Heart right ventricle (tissue), 16 donors: ENCODE measurements at regions not wholly inside any gene's neighbourhood (a gene's known extent, or its start where the extent isn't known, plus 50 kb on each side); places are given as distances from the start of the nearest gene placed in this dataset.

ENCODE experiments used
- ATAC-seq, 8 donors: fragments of 200-7000 bp; cut with Tn5 transposase; one replicate each; pipeline ENCODE4 v1.9.1; 2020; ENCODE audit warnings: mild to moderate bottlenecking in 8 of 8, moderate library complexity in 8 of 8, moderate number of reproducible peaks in 1 of 8
- DNase-seq, 2 donors: peaks; one replicate each; pipeline ENCODE4 v3.0.0-alpha.2; 2020
- H3K27ac ChIP-seq, 10 donors: fragments of 200-600 bp; sonication (generic) in 2 of 10; one replicate each; pipeline versions ENCODE4 v1.5.0 to v1.8.0; 2020 to 2022; ENCODE audit warnings: mild to moderate bottlenecking in 3 of 10
- H3K27me3 ChIP-seq, 7 donors: fragments of 200-600 bp; one replicate each; pipeline ENCODE4 v1.8.0; 2021 to 2022; ENCODE audit warnings: mild to moderate bottlenecking in 2 of 7
- H3K36me3 ChIP-seq, 9 donors: fragments of 200-600 bp; sonication (generic) in 1 of 9; one replicate each; pipeline versions ENCODE4 v1.5.0 to v1.8.0; 2020 to 2022; ENCODE audit warnings: mild to moderate bottlenecking in 2 of 9
- H3K4me1 ChIP-seq, 9 donors: fragments of 200-600 bp; sonication (generic) in 1 of 9; one replicate each; pipeline versions ENCODE4 v1.5.0 to v1.8.0; 2020 to 2022; ENCODE audit warnings: mild to moderate bottlenecking in 4 of 9
- H3K4me3 ChIP-seq, 10 donors: fragments of 200-600 bp; sonication (generic) in 2 of 10; one replicate each; pipeline versions ENCODE4 v1.5.0 to v1.8.0; 2020 to 2022; ENCODE audit warnings: mild to moderate bottlenecking in 7 of 10, moderate library complexity in 2 of 10
- H3K9me3 ChIP-seq, 11 donors: fragments of 200-600 bp in 10 of 11; sonication (generic) in 2 of 11; one replicate each; pipeline versions ENCODE4 v1.5.0 to v1.8.0; 2013 to 2022; ENCODE audit warnings: mild to moderate bottlenecking in 2 of 11, control low read depth in 1 of 11, moderate library complexity in 1 of 11
- WGBS, 2 donors: extraction: QIAGEN DNeasy Blood & Tissue Kit; methylation state at CpG; one replicate each; pipeline ENCODE4 v1.1.7; 2013; ENCODE audit warnings: inconsistent platforms in 1 of 2; 5-methylcytosine and 5-hydroxymethylcytosine counted together
- intact Hi-C, 10 donors: fragments of 100-400 bp; cut with DNase I; formaldehyde crosslinking; loops; one replicate each; pipeline versions ENCODE4 v1.11.1 to v1.14.2; 2022
- TF ChIP-seq, protein P1 (sequence below), 9 donors: fragments of 200-600 bp; sonication (generic) in 2 of 9; IDR thresholded peaks; one replicate each; pipeline versions ENCODE4 v1.5.0 to v1.8.0; 2021 to 2022; ENCODE audit warnings: antibody characterized with exemption in 9 of 9, mild to moderate bottlenecking in 5 of 9, moderate library complexity in 1 of 9
- donor health status: Arrhythmogenic right ventricular cardiomyopathy.
- donor health status: ischemic (EF 13 %, LVEDD 7.1; RV severe dilation, severe dysfunction).
- donor health status: healthy with polysubstance abuse.
- donor health status: DM: no; HTN: yes; CAD: no.
- donor health status: DM: no; HTN: no; CAD: no.
- donor health status: ischemic (EF 25% LVEDD 6.9; RV normal size, moderate dysfunction).
- donor health status: ischemic (EF 25% LVEDD 5.7; RV mildly dilated, moderate dysfunction).
- donor health status: healthy.
- donor health status: DM: yes; HTN: yes; CAD: no.
- donor health status: Ischemic cardiomyopathy.
- donor health status: ischemic (EF 35%, LVEDD 5.7; RV mildly dilated, moderate dysfunction).
- donor health status: nonischemic (EF 11% LVEDD 7.7; RV severe dilation, severe dysfunction).
- donor health status: DM: yes; HTN: yes; CAD: no.
- donor health status: PGD.
- donor health status: ischemic (EF 29% LVEDD 5.4; RV normal size, mild dysfunction).
- donor health status: nonischemic (EF 23%, LVEDD 6.1; RV moderate dilation, normal function).

- no peak overlapping the region for H3K4me3 ChIP-seq
- TF ChIP-seq, protein P1, sequence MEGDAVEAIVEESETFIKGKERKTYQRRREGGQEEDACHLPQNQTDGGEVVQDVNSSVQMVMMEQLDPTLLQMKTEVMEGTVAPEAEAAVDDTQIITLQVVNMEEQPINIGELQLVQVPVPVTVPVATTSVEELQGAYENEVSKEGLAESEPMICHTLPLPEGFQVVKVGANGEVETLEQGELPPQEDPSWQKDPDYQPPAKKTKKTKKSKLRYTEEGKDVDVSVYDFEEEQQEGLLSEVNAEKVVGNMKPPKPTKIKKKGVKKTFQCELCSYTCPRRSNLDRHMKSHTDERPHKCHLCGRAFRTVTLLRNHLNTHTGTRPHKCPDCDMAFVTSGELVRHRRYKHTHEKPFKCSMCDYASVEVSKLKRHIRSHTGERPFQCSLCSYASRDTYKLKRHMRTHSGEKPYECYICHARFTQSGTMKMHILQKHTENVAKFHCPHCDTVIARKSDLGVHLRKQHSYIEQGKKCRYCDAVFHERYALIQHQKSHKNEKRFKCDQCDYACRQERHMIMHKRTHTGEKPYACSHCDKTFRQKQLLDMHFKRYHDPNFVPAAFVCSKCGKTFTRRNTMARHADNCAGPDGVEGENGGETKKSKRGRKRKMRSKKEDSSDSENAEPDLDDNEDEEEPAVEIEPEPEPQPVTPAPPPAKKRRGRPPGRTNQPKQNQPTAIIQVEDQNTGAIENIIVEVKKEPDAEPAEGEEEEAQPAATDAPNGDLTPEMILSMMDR (IDR thresholded peaks at IDR 0.05) = peak; percentile 45 to 82 (median 71)
- peaks cover 0 to 8% (median 0%) of the 10 kb centered on the region in 9 donors for H3K4me1 ChIP-seq
- peaks cover 0 to 7% (median 0%) of the 10 kb centered on the region in 7 donors for H3K27me3 ChIP-seq
- no peaks in the 10 kb centered on the region for H3K36me3 ChIP-seq
- 39 to 43% methylated on average over 7 of the region's 7 CpGs for WGBS, 2 donors
- no peak overlapping the region for H3K27ac ChIP-seq
- H3K9me3 ChIP-seq = no peaks in the 10 kb centered on the region
- intact Hi-C loops = loop anchor here in 5 of 10 donors (5.0 to 10.0 kb wide), 6 partner anchors 418 to 1138 kb away; partner anchors contain the start of genes PTHLH (in 3 of the 5) and CCDC91 (in 1 of the 5)
- DNase-seq (peak; percentile 10 to 55), ATAC-seq (peak in 5 of 8 donors; percentile 46 to 83 (median 74))
These were observed 276.3 kb upstream of the FAR2 start for GRCh38 chr12:28872654-28873268.

DNA sequence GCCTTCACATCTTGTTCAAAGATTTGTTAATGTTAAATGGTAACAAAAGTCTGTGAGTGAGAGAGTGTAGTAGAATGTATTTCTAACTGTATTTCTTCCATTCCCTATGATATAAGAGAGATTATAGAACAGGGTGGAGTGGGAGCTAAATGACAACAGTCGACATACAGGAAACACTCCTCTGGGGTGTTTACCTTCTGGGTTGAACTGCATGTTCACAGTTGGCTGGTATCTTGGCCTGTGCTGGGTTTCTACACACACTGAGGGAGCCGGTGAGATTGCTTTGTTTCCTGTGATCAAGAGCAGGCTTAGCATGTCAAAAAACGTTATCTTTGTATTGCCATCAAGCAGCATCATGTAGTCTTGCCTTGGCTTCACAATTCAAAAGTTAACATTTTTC is 274.3 kb upstream of the FAR2 start:
- Histone ChIP-seq H3K4me1 (peaks cover 0 to 8% (median 0%) of the 10 kb centered on the region in 9 donors), H3K9me3 (no peaks in the 10 kb centered on the region), H3K27ac (no peak overlapping the region), H3K4me3 (no peak overlapping the region), H3K27me3 (peaks cover 0 to 9% (median 0%) of the 10 kb centered on the region in 7 donors), H3K36me3 (no peaks in the 10 kb centered on the region)
- no peak for ATAC-seq
- WGBS, 2 donors = 63% methylated on average over 3 of the region's 3 CpGs
- no peak for DNase-seq
- TF ChIP-seq, protein P1 (IDR thresholded peaks at IDR 0.05) = no peak
- intact Hi-C loops = loop anchor here in 6 of 10 donors (5.0 to 10.0 kb wide), 7 partner anchors 420 to 1748 kb away; partner anchors contain the start of genes PTHLH (in 3 of the 6) and CCDC91 (in 1 of the 6)

- DNase-seq (no peak), ATAC-seq (no peak)
- WGBS, 2 donors = 30 to 31% methylated on average over 4 of the region's 4 CpGs
- Histone ChIP-seq H3K4me1 (peaks cover 0 to 8% (median 0%) of the 10 kb centered on the region in 9 donors), H3K36me3 (no peaks in the 10 kb centered on the region), H3K9me3 (no peaks in the 10 kb centered on the region), H3K4me3 (no peak overlapping the region), H3K27ac (no peak overlapping the region), H3K27me3 (peaks cover 0 to 9% (median 0%) of the 10 kb centered on the region in 7 donors)
- intact Hi-C loops = loop anchor here in 6 of 10 donors (5.0 to 10.0 kb wide), 6 partner anchors 421 to 1746 kb away; partner anchors contain the start of genes PTHLH (in 2 of the 6) and CCDC91 (in 1 of the 6)
- TF ChIP-seq, protein P1 (IDR thresholded peaks at IDR 0.05) = no peak
These were observed 272.8 kb upstream of the FAR2 start for GRCh38 chr12:28876196-28876798.

DNA sequence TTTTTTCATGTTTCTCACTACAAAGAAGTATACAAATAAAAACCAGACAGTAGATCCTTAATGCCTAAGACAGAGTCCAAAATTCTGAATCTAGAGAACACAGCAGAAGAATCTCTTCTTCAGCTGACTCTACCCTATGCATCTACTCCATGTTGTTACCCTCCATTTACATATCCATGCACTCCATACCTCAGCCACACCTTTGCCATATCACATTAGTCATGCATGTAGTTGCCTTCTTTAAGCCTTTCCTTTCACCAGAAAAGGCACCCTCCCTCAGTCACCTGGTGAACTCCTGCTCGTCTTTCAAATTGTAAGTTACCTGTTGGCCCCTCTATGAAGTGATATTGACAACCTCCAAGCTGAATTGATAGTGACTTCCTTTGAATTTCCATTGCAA is 271.2 kb upstream of the FAR2 start:
- peaks cover 0 to 8% (median 0%) of the 10 kb centered on the region in 9 donors for H3K4me1 ChIP-seq
- no peak overlapping the region for H3K4me3 ChIP-seq
- peaks cover 0 to 9% (median 0%) of the 10 kb centered on the region in 7 donors for H3K27me3 ChIP-seq
- TF ChIP-seq, protein P1 (IDR thresholded peaks at IDR 0.05) = no peak
- H3K36me3 ChIP-seq = no peaks in the 10 kb centered on the region
- intact Hi-C loops = loop anchor here in 6 of 10 donors (5.0 to 10.0 kb wide), 6 partner anchors 423 to 1744 kb away; partner anchors contain the start of genes PTHLH (in 2 of the 6) and CCDC91 (in 1 of the 6)
- no peak for DNase-seq
- no peak for ATAC-seq
- H3K27ac ChIP-seq = no peak overlapping the region
- H3K9me3 ChIP-seq = no peaks in the 10 kb centered on the region
- WGBS, 2 donors = 70 to 83% methylated on average over 1 of the region's 1 CpG
